ENCODE measurements at regions not wholly inside any gene's neighbourhood (a gene's known extent, or its start where the extent isn't known, plus 50 kb on each side); places are given as distances from the start of the nearest gene placed in this dataset.

GRCh38 chr4:17324386-17324830 is 187.5 kb downstream of the QDPR start:
- Histone ChIP-seq H3K4me1 (peaks cover 0 to 17% (median 9%) of the 10 kb centered on the region in 4 donors), H3K27me3 (no peaks in the 10 kb centered on the region), H3K36me3 (no peaks in the 10 kb centered on the region), H3K4me3 (no peak overlapping the region), H3K27ac (no peak overlapping the region), H3K9me3 (no peaks in the 10 kb centered on the region)
- DNase-seq, result peak in 1 of 2 donors; percentile 81
- intact Hi-C loops (cut with DNase I; ENCODE audit: low total_unique reads), result loop anchor here (10.0 kb wide), 1 partner anchor 1030 kb away; no protein-coding TSS in a partner anchor
- TF ChIP-seq EP300 (IDR thresholded peaks at IDR 0.05), result no peak
- TF ChIP-seq, protein P1, sequence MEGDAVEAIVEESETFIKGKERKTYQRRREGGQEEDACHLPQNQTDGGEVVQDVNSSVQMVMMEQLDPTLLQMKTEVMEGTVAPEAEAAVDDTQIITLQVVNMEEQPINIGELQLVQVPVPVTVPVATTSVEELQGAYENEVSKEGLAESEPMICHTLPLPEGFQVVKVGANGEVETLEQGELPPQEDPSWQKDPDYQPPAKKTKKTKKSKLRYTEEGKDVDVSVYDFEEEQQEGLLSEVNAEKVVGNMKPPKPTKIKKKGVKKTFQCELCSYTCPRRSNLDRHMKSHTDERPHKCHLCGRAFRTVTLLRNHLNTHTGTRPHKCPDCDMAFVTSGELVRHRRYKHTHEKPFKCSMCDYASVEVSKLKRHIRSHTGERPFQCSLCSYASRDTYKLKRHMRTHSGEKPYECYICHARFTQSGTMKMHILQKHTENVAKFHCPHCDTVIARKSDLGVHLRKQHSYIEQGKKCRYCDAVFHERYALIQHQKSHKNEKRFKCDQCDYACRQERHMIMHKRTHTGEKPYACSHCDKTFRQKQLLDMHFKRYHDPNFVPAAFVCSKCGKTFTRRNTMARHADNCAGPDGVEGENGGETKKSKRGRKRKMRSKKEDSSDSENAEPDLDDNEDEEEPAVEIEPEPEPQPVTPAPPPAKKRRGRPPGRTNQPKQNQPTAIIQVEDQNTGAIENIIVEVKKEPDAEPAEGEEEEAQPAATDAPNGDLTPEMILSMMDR (IDR thresholded peaks at IDR 0.05), result peak in 5 of 7 experiments; percentile 17 to 62 (median 47)
- 8 to 14% (median 13%) methylated on average over 11 of the region's 11 CpGs for WGBS, 5 donors

GRCh38 chr4:17323554-17324385 is 188.1 kb downstream of the QDPR start:
- no peaks in the 10 kb centered on the region for H3K27me3 ChIP-seq
- peak in 1 of 2 donors; percentile 39 for DNase-seq
- no peaks in the 10 kb centered on the region for H3K9me3 ChIP-seq
- peaks cover 0 to 17% (median 9%) of the 10 kb centered on the region in 4 donors for H3K4me1 ChIP-seq
- intact Hi-C loops (cut with DNase I; ENCODE audit: low total_unique reads), result loop anchor here (10.0 kb wide), 1 partner anchor 1029 kb away; no protein-coding TSS in a partner anchor
- TF ChIP-seq POLR2A (IDR thresholded peaks at IDR 0.05) (no peak), POLR2AphosphoS5 (IDR thresholded peaks at IDR 0.05) (no peak), EP300 (IDR thresholded peaks at IDR 0.05) (no peak)
- TF ChIP-seq, protein P1 (IDR thresholded peaks at IDR 0.05), result no peak
- H3K36me3 ChIP-seq, result no peaks in the 10 kb centered on the region
- no peak overlapping the region for H3K4me3 ChIP-seq
- WGBS, 5 donors, result 34 to 50% (median 44%) methylated on average over 10 of the region's 10 CpGs
- H3K27ac ChIP-seq, result no peak overlapping the region

GRCh38 chr4:17322514-17322913 is 189.4 kb downstream of the QDPR start:
- no peaks in the 10 kb centered on the region for H3K36me3 ChIP-seq
- no peaks in the 10 kb centered on the region for H3K9me3 ChIP-seq
- no peak for DNase-seq
- H3K4me3 ChIP-seq, result no peak overlapping the region
- peaks cover 0 to 17% (median 9%) of the 10 kb centered on the region in 4 donors for H3K4me1 ChIP-seq
- intact Hi-C loops (cut with DNase I; ENCODE audit: low total_unique reads), result loop anchor here (10.0 kb wide), 1 partner anchor 1028 kb away; no protein-coding TSS in a partner anchor
- no peak overlapping the region for H3K27ac ChIP-seq
- no peaks in the 10 kb centered on the region for H3K27me3 ChIP-seq
- TF ChIP-seq, protein P1 (IDR thresholded peaks at IDR 0.05), result no peak
- TF ChIP-seq EP300 (IDR thresholded peaks at IDR 0.05), result no peak
- TF ChIP-seq POLR2AphosphoS5 (IDR thresholded peaks at IDR 0.05), result no peak
- TF ChIP-seq POLR2A (IDR thresholded peaks at IDR 0.05), result no peak

DNA sequence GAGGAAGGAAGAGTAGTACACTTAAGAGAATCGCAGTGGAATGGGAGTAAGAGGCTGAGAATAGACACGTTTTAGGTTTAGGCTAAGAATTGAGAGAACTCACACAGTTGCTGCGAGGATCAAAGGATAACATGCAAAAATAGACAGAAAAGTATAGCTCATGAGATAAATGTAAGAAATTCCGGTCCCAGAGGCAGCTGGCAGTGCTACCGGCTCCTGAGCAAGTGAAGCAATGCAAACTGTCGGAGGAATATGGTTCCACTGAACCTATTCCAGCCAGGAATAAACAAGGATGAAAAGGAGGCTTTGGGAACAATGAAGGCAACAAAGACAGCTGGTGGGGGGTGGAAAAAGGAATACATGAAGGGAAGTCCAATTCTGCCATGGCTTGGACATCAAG is 191.8 kb downstream of the QDPR start:
- no peak overlapping the region for H3K27ac ChIP-seq
- H3K4me3 ChIP-seq, result no peak overlapping the region
- intact Hi-C loops (cut with DNase I; ENCODE audit: low total_unique reads), result loop anchor here (10.0 kb wide), 1 partner anchor 1025 kb away; no protein-coding TSS in a partner anchor
- no peaks in the 10 kb centered on the region for H3K36me3 ChIP-seq
- TF ChIP-seq EP300 (IDR thresholded peaks at IDR 0.05) (no peak), POLR2AphosphoS5 (IDR thresholded peaks at IDR 0.05) (no peak)
- TF ChIP-seq, protein P1 (IDR thresholded peaks at IDR 0.05), result no peak
- H3K27me3 ChIP-seq, result peaks cover 0 to 4% (median 0%) of the 10 kb centered on the region in 3 donors
- H3K9me3 ChIP-seq, result no peaks in the 10 kb centered on the region
- H3K4me1 ChIP-seq, result peaks cover 0 to 17% (median 9%) of the 10 kb centered on the region in 4 donors
- no peak for DNase-seq
- WGBS, 5 donors, result 84 to 91% (median 87%) methylated on average over 6 of the region's 6 CpGs

Measured in stomach (tissue), 8 donors.